Gastrocnemius medialis (tissue), 4 donors: ENCODE measurements at regions not wholly inside any gene's neighbourhood (a gene's known extent, or its start where the extent isn't known, plus 50 kb on each side); places are given as distances from the start of the nearest gene placed in this dataset.

Experiments used
- POLR2A ChIP-seq, 2 donors: fragments of 450-650 bp; IDR thresholded peaks; one replicate each; pipeline ENCODE4 v1.6.1; 2017; ENCODE audit warnings: antibody characterized with exemption in 2 of 2, mild to moderate bottlenecking in 2 of 2, moderate library complexity in 2 of 2
- TF ChIP-seq, protein P1 (sequence below), 5 experiments: fragments of 450-650 bp in 3 of 5; fragments of 200-600 bp in 2 of 5; sonication (generic) in 2 of 5; IDR thresholded peaks in 4 of 5; conservative IDR thresholded peaks in 1 of 5; 1 replicate in 4 of 5; 2 replicates in 1 of 5; pipeline ENCODE4 v1.5.1; 2016 to 2019; ENCODE audit warnings: antibody characterized with exemption in 5 of 5, mild to moderate bottlenecking in 3 of 5, moderate library complexity in 3 of 5

DNA sequence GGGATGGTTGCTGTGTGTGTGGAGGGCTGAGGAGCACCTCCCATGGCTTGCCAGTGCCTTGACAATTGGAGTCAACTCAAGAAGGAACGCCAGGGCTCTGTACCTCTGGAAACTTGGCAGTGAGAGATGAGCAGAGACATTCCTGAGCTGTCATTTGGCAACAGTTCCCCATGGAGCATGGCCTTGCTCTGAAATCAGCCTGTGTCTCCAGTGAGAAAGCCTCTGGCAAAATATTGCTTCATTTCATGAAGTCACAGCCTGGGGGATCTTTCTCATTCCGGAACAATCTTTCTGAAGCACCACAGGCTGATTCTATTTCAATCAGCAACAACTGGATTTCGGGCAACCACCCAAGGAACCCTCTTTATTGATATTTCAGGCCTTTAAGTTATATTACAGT is 52.2 kb upstream of the FNDC1 start:
- no peak for TF ChIP-seq POLR2A (IDR thresholded peaks at IDR 0.05)
- TF ChIP-seq, protein P1, sequence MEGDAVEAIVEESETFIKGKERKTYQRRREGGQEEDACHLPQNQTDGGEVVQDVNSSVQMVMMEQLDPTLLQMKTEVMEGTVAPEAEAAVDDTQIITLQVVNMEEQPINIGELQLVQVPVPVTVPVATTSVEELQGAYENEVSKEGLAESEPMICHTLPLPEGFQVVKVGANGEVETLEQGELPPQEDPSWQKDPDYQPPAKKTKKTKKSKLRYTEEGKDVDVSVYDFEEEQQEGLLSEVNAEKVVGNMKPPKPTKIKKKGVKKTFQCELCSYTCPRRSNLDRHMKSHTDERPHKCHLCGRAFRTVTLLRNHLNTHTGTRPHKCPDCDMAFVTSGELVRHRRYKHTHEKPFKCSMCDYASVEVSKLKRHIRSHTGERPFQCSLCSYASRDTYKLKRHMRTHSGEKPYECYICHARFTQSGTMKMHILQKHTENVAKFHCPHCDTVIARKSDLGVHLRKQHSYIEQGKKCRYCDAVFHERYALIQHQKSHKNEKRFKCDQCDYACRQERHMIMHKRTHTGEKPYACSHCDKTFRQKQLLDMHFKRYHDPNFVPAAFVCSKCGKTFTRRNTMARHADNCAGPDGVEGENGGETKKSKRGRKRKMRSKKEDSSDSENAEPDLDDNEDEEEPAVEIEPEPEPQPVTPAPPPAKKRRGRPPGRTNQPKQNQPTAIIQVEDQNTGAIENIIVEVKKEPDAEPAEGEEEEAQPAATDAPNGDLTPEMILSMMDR (IDR thresholded peaks at IDR 0.05 in 4 of 5, conservative IDR thresholded peaks at IDR 0.05 in 1 of 5), result no peak
